ENCODE measurements at regions not wholly inside any gene's neighbourhood (a gene's known extent, or its start where the extent isn't known, plus 50 kb on each side); places are given as distances from the start of the nearest gene placed in this dataset.

DNA sequence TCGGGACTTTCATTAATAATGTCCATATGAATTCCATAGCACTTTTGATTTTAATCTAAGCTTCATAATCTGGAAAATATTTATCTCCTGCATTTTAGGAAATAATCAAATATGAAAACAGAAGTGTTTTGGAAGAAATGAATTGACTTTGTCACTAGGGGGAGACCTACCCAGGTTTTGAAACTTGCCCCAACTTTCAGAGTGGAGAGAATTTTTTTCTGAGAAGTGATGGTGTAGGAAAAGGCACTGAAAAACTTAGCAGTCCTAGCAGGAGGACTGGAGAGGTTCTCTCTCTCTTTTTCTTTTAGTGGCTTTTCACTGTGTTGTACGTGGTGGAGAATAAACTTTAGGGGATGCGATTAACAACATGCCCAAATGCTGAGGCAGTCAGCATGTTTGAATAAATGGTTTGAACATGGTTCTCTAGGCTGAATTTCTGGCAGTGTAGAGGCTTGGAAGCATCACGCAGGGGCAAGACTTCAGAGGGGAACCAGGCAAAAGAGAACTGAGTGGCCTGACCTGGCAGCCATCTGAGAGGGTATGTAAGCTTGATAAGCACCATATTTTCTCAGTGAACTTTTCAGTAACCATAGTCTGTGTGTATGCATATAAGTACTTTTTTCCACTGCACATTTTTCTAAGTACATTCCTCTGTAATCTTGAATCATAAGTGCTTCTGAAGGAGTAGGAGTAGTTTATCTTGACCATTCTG is 68.3 kb upstream of the NEK7 start:
- no peaks in the 10 kb centered on the region for H3K9me3 ChIP-seq (ENCODE audit: low read depth, low read length, poor library complexity, severe bottlenecking)
- H3K4me1 ChIP-seq (ENCODE audit: insufficient read depth, low read length, poor library complexity, severe bottlenecking): no peaks in the 10 kb centered on the region
- peak; percentile 76 for TF ChIP-seq CTCF (conservative IDR thresholded peaks at IDR 0.05; ENCODE audit: low read depth, low read length)
- TF ChIP-seq EZH2 (IDR thresholded peaks at IDR 0.05; ENCODE audit: borderline replicate concordance, low read depth, low read length, poor library complexity, severe bottlenecking): no peak
- intact Hi-C loops (cut with micrococcal nuclease; ENCODE audit: unreplicated experiment): loop anchor here (5.0 kb wide), 3 partner anchors 269 to 599 kb away; no protein-coding TSS in a partner anchor
- ChIA-PET POLR2A (ENCODE audit: low non-redundant PET) (no interaction called here), CTCF (no interaction called here)
- DNase-seq (ENCODE audit: low spot score): peak; percentile 50
- no peaks in the 10 kb centered on the region for H3K36me3 ChIP-seq (ENCODE audit: insufficient read depth, low read length, poor library complexity, severe bottlenecking)
- H3K4me3 ChIP-seq (ENCODE audit: low read depth, low read length, poor library complexity, severe bottlenecking): no peak overlapping the region
- H3K27me3 ChIP-seq (replicated peaks; ENCODE audit: insufficient read depth, low read depth, low read length, poor library complexity): no peaks in the 10 kb centered on the region
- no TSS peak for BruUV-seq (replicated peaks)
- H3K27ac ChIP-seq (ENCODE audit: low read depth, low read length, poor library complexity, severe bottlenecking): no peak overlapping the region

- H3K4me3 ChIP-seq (ENCODE audit: low read depth, low read length, poor library complexity, severe bottlenecking): no peak overlapping the region
- H3K9me3 ChIP-seq (ENCODE audit: low read depth, low read length, poor library complexity, severe bottlenecking): no peaks in the 10 kb centered on the region
- intact Hi-C loops (cut with micrococcal nuclease; ENCODE audit: unreplicated experiment): no loop called here
- DNase-seq (ENCODE audit: low spot score): no peak
- TF ChIP-seq CTCF (conservative IDR thresholded peaks at IDR 0.05; ENCODE audit: low read depth, low read length) (no peak), EZH2 (IDR thresholded peaks at IDR 0.05; ENCODE audit: borderline replicate concordance, low read depth, low read length, poor library complexity, severe bottlenecking) (no peak)
- no TSS peak for BruUV-seq (replicated peaks)
- ChIA-PET CTCF (no interaction called here), POLR2A (ENCODE audit: low non-redundant PET) (no interaction called here)
- no peaks in the 10 kb centered on the region for H3K4me1 ChIP-seq (ENCODE audit: insufficient read depth, low read length, poor library complexity, severe bottlenecking)
- no peaks in the 10 kb centered on the region for H3K36me3 ChIP-seq (ENCODE audit: insufficient read depth, low read length, poor library complexity, severe bottlenecking)
- no peak overlapping the region for H3K27ac ChIP-seq (ENCODE audit: low read depth, low read length, poor library complexity, severe bottlenecking)
- peaks cover 7% of the 10 kb centered on the region for H3K27me3 ChIP-seq (replicated peaks; ENCODE audit: insufficient read depth, low read depth, low read length, poor library complexity)
Measured at GRCh38 chr1:198096390-198096789, 60.4 kb upstream of the NEK7 start.

DNA sequence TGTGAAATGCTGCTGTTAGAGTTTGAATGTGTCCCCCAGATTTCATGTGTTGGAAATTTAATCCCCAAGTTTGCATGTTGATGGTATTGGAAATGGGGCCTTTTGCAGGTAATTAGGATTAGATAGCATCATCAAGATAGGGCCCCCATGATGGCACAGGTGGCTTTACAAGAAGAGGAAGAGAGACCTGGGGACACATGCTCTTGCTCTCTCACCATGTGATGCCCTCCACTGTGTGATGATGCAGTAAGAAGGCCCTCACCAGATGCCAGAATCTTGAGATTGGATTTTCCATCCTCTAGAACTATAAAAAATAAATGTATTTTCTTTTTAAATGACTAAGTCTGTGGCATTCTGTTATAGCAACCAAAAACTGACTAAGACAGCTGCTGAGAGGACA is 57.0 kb upstream of the NEK7 start:
- ChIA-PET CTCF (no interaction called here), POLR2A (ENCODE audit: low non-redundant PET) (no interaction called here)
- Histone ChIP-seq H3K4me3 (ENCODE audit: low read depth, low read length, poor library complexity, severe bottlenecking) (no peak overlapping the region), H3K4me1 (ENCODE audit: insufficient read depth, low read length, poor library complexity, severe bottlenecking) (no peaks in the 10 kb centered on the region), H3K36me3 (ENCODE audit: insufficient read depth, low read length, poor library complexity, severe bottlenecking) (no peaks in the 10 kb centered on the region), H3K27ac (ENCODE audit: low read depth, low read length, poor library complexity, severe bottlenecking) (no peak overlapping the region), H3K27me3 (replicated peaks; ENCODE audit: insufficient read depth, low read depth, low read length, poor library complexity) (peaks cover 7% of the 10 kb centered on the region), H3K9me3 (ENCODE audit: low read depth, low read length, poor library complexity, severe bottlenecking) (no peaks in the 10 kb centered on the region)
- DNase-seq (ENCODE audit: low spot score): no peak
- BruUV-seq (replicated peaks): no TSS peak
- no peak for TF ChIP-seq CTCF (conservative IDR thresholded peaks at IDR 0.05; ENCODE audit: low read depth, low read length)
- no peak for TF ChIP-seq EZH2 (IDR thresholded peaks at IDR 0.05; ENCODE audit: borderline replicate concordance, low read depth, low read length, poor library complexity, severe bottlenecking)
- intact Hi-C loops (cut with micrococcal nuclease; ENCODE audit: unreplicated experiment): no loop called here
